ENCODE measurements at regions not wholly inside any gene's neighbourhood (a gene's known extent, or its start where the extent isn't known, plus 50 kb on each side); places are given as distances from the start of the nearest gene placed in this dataset.

DNA sequence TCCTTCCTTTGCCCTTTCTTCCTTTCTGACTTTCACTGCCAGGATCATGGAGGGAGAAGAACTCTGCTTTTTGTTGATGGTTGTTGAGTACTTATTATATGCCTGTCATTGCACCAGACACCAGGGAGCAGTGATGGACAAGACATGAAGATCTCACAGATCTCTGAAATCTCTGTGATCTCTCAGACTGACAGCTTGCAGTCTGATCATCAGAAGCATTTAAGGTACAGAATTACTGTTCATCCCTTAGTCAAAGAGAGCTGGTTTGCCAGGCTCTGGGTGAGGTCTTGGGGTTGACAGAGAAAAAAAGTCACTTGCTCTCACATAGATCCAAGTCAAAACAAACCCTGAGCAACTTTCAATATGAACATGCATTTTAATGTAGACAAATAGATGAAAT, 299.5 kb upstream of the FMN2 start:
- TF ChIP-seq, protein P1, sequence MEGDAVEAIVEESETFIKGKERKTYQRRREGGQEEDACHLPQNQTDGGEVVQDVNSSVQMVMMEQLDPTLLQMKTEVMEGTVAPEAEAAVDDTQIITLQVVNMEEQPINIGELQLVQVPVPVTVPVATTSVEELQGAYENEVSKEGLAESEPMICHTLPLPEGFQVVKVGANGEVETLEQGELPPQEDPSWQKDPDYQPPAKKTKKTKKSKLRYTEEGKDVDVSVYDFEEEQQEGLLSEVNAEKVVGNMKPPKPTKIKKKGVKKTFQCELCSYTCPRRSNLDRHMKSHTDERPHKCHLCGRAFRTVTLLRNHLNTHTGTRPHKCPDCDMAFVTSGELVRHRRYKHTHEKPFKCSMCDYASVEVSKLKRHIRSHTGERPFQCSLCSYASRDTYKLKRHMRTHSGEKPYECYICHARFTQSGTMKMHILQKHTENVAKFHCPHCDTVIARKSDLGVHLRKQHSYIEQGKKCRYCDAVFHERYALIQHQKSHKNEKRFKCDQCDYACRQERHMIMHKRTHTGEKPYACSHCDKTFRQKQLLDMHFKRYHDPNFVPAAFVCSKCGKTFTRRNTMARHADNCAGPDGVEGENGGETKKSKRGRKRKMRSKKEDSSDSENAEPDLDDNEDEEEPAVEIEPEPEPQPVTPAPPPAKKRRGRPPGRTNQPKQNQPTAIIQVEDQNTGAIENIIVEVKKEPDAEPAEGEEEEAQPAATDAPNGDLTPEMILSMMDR (IDR thresholded peaks at IDR 0.05): no peak
- TF ChIP-seq POLR2A (IDR thresholded peaks at IDR 0.05): no peak

Data from right lobe of liver (tissue), 4 donors.